ENCODE measurements at regions not wholly inside any gene's neighbourhood (a gene's known extent, or its start where the extent isn't known, plus 50 kb on each side); places are given as distances from the start of the nearest gene placed in this dataset.

GRCh38 chr1:229952670-229953520 lies 114.1 kb upstream of the GALNT2 start:
- TF ChIP-seq CTCF (IDR thresholded peaks at IDR 0.05; ENCODE audit: low read depth, low read length) = no peak

GRCh38 chr1:229953736-229954326 lies 113.2 kb upstream of the GALNT2 start:
- no peak overlapping the region for H3K4me3 ChIP-seq (ENCODE audit: low read depth, low read length)
- TF ChIP-seq CTCF (IDR thresholded peaks at IDR 0.05; ENCODE audit: low read depth, low read length) = no peak

More at GRCh38 chr1:229952670-229953520, 114.1 kb upstream of the GALNT2 start:
- no peak overlapping the region for H3K4me3 ChIP-seq (ENCODE audit: low read depth, low read length)

GRCh38 chr1:229964281-229964680 lies 102.8 kb upstream of the GALNT2 start:
- H3K4me3 ChIP-seq (ENCODE audit: low read depth, low read length) = no peak overlapping the region
- no peak for TF ChIP-seq CTCF (IDR thresholded peaks at IDR 0.05; ENCODE audit: low read depth, low read length)

- no peak for TF ChIP-seq CTCF (IDR thresholded peaks at IDR 0.05; ENCODE audit: low read depth, low read length)
- no peak overlapping the region for H3K4me3 ChIP-seq (ENCODE audit: low read depth, low read length)
These were observed 96.3 kb upstream of the GALNT2 start for GRCh38 chr1:229970714-229971113.

- no peak overlapping the region for H3K4me3 ChIP-seq (ENCODE audit: low read depth, low read length)
- TF ChIP-seq CTCF (IDR thresholded peaks at IDR 0.05; ENCODE audit: low read depth, low read length) = no peak
These were observed 95.9 kb upstream of the GALNT2 start for GRCh38 chr1:229971141-229971540.

- TF ChIP-seq CTCF (IDR thresholded peaks at IDR 0.05; ENCODE audit: low read depth, low read length) = peak; percentile 26; the same call in 1 of the 2 replicates
- H3K4me3 ChIP-seq (ENCODE audit: low read depth, low read length) = no peak overlapping the region
These were observed 94.3 kb upstream of the GALNT2 start for GRCh38 chr1:229972600-229973296.

- no peak for TF ChIP-seq CTCF (IDR thresholded peaks at IDR 0.05; ENCODE audit: low read depth, low read length)
- no peak overlapping the region for H3K4me3 ChIP-seq (ENCODE audit: low read depth, low read length)
These were observed 93.8 kb upstream of the GALNT2 start for GRCh38 chr1:229973297-229973612.

Measured in WI38 (cell line).